HepG2 (cell line): ENCODE measurements at regions not wholly inside any gene's neighbourhood (a gene's known extent, or its start where the extent isn't known, plus 50 kb on each side); places are given as distances from the start of the nearest gene placed in this dataset.

Experiments
- ELF3 ChIP-seq: IDR thresholded peaks from 2 replicates; pipeline ENCODE4 v1.6.1; 2016; ENCODE audit warnings: missing genetic modification reagents, missing compliant biosample characterization
- ERF ChIP-seq: IDR thresholded peaks from 2 replicates; pipeline ENCODE4 v1.6.1; 2018; ENCODE audit warnings: missing biosample characterization, missing genetic modification reagents
- GABPB1 ChIP-seq: IDR thresholded peaks from 2 replicates; pipeline ENCODE4 v1.6.1; 2016; ENCODE audit warnings: mild to moderate bottlenecking, missing genetic modification reagents, moderate library complexity, missing compliant biosample characterization
- HES4 ChIP-seq: sonication (generic); formaldehyde crosslinking; IDR thresholded peaks from 2 replicates; pipeline ENCODE4 v1.9.0; 2021; ENCODE audit warnings: mild to moderate bottlenecking, missing genetic modification reagents, borderline replicate concordance
- MAFG ChIP-seq: sonication (generic); formaldehyde crosslinking; IDR thresholded peaks from 2 replicates; pipeline ENCODE4 v1.5.1; 2020; ENCODE audit warnings: mild to moderate bottlenecking, missing genetic modification reagents
- MTA3 ChIP-seq: sonication (generic); formaldehyde crosslinking; IDR thresholded peaks from 2 replicates; pipeline ENCODE4 v1.4.0; 2020; ENCODE audit warnings: missing genetic modification reagents
- RFX3 ChIP-seq: IDR thresholded peaks from 2 replicates; pipeline ENCODE4 v1.6.1; 2016; ENCODE audit warnings: missing biosample characterization, missing genetic modification reagents
- SNRNP70 ChIP-seq: fragments of 200-400 bp; formaldehyde crosslinking; IDR thresholded peaks from 2 replicates; pipeline ENCODE4 v1.6.1; 2017; ENCODE audit warnings: mild to moderate bottlenecking, low read depth, low read length, moderate library complexity
- SRY ChIP-seq: sonication (generic); formaldehyde crosslinking; IDR thresholded peaks from 2 replicates; pipeline ENCODE4 v1.8.0; 2022; ENCODE audit warnings: mild to moderate bottlenecking, missing genetic modification reagents
- ZBTB7A ChIP-seq: sonication (generic); formaldehyde crosslinking; IDR thresholded peaks from 2 replicates; pipeline ENCODE4 v1.8.0; 2022; ENCODE audit warnings: mild to moderate bottlenecking, missing genetic modification reagents
- ZC3H13 ChIP-seq: sonication (generic); formaldehyde crosslinking; IDR thresholded peaks from 2 replicates; pipeline ENCODE4 v1.8.1; 2023; ENCODE audit warnings: mild to moderate bottlenecking, missing genetic modification reagents, moderate library complexity
- ZFYVE20 ChIP-seq: sonication (generic); formaldehyde crosslinking; IDR thresholded peaks from 2 replicates; pipeline ENCODE4 v1.8.0; 2023; ENCODE audit warnings: low read depth, mild to moderate bottlenecking, moderate library complexity, missing genetic modification reagents, borderline replicate concordance
- ZNF790 ChIP-seq: sonication (generic); formaldehyde crosslinking; IDR thresholded peaks from 2 replicates; pipeline ENCODE4 v1.8.0; 2022; ENCODE audit warnings: missing genetic modification reagents, mild to moderate bottlenecking, borderline replicate concordance
- TF ChIP-seq, protein P1 (sequence below): sonication (generic); formaldehyde crosslinking; IDR thresholded peaks from 2 replicates; pipeline ENCODE4 v1.4.0; 2020; ENCODE audit warnings: missing genetic modification reagents
- TF ChIP-seq, protein P2 (sequence below): sonication (generic); formaldehyde crosslinking; IDR thresholded peaks from 2 replicates; pipeline ENCODE4 v1.9.0; 2021; ENCODE audit warnings: missing genetic modification reagents, borderline replicate concordance
- TF ChIP-seq, protein P3 (sequence below): sonication (generic); formaldehyde crosslinking; IDR thresholded peaks from 2 replicates; pipeline ENCODE4 v1.4.0; 2020; ENCODE audit warnings: low read depth, mild to moderate bottlenecking, missing genetic modification reagents
- TF ChIP-seq, protein P4 (sequence below): sonication (generic); formaldehyde crosslinking; IDR thresholded peaks from 2 replicates; pipeline ENCODE4 v1.8.0; 2023; ENCODE audit warnings: mild to moderate bottlenecking, missing genetic modification reagents
- TF ChIP-seq, protein P5 (sequence below): IDR thresholded peaks from 2 replicates; pipeline ENCODE4 v1.6.1; 2016
- TF ChIP-seq, protein P6 (sequence below): sonication (generic); formaldehyde crosslinking; IDR thresholded peaks from 2 replicates; pipeline ENCODE4 v1.5.0; 2020; ENCODE audit warnings: missing genetic modification reagents

DNA sequence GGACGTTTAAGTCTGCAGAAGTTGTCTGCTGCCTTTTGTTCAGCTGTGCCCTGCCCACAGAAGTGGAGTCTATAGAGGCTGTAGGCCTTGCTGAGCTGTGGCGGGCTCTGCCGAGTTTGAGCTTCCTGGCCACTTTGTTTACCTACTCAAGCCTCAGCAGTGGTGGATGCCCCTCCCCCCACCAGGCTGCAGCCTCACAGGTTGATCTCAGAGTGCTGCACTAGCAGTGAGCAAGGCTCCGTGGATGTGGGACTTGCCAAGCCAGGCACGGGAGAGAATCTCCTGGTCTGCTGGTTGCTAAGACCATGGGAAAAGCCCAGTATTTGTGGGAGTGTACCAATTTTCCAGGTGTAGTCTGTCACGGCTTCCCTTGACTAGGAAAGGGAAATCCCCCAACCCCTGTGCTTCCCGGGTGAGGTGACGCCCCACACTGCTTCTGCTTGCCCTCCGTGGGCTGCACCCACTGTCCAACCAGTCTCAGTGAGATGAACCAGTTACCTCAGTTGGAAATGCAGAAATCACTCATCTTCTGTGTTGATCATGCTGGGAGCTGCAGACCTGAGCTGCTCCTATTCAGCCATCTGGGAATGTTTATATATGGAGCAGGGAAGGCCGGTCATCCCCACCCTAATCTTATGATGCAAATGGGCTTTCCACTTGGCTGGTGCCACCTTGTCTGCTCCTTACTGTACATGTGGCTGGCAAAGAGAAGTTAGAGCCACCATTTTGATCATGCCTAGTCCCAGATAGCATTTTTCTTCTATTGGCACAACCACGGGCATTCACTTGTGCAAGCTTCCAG lies 156.9 kb upstream of the ITGA6 start (continued):
- TF ChIP-seq, protein P1, sequence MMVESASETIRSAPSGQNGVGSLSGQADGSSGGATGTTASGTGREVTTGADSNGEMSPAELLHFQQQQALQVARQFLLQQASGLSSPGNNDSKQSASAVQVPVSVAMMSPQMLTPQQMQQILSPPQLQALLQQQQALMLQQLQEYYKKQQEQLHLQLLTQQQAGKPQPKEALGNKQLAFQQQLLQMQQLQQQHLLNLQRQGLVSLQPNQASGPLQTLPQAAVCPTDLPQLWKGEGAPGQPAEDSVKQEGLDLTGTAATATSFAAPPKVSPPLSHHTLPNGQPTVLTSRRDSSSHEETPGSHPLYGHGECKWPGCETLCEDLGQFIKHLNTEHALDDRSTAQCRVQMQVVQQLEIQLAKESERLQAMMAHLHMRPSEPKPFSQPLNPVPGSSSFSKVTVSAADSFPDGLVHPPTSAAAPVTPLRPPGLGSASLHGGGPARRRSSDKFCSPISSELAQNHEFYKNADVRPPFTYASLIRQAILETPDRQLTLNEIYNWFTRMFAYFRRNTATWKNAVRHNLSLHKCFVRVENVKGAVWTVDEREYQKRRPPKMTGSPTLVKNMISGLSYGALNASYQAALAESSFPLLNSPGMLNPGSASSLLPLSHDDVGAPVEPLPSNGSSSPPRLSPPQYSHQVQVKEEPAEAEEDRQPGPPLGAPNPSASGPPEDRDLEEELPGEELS (CRISPR knock-in tag): peak; percentile 64
- no peak for TF ChIP-seq MAFG (CRISPR knock-in tag)
- TF ChIP-seq, protein P2, sequence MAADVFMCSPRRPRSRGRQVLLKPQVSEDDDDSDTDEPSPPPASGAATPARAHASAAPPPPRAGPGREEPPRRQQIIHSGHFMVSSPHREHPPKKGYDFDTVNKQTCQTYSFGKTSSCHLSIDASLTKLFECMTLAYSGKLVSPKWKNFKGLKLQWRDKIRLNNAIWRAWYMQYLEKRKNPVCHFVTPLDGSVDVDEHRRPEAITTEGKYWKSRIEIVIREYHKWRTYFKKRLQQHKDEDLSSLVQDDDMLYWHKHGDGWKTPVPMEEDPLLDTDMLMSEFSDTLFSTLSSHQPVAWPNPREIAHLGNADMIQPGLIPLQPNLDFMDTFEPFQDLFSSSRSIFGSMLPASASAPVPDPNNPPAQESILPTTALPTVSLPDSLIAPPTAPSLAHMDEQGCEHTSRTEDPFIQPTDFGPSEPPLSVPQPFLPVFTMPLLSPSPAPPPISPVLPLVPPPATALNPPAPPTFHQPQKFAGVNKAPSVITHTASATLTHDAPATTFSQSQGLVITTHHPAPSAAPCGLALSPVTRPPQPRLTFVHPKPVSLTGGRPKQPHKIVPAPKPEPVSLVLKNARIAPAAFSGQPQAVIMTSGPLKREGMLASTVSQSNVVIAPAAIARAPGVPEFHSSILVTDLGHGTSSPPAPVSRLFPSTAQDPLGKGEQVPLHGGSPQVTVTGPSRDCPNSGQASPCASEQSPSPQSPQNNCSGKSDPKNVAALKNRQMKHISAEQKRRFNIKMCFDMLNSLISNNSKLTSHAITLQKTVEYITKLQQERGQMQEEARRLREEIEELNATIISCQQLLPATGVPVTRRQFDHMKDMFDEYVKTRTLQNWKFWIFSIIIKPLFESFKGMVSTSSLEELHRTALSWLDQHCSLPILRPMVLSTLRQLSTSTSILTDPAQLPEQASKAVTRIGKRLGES (CRISPR knock-in tag): no peak
- TF ChIP-seq ZNF790 (CRISPR knock-in tag): no peak
- TF ChIP-seq ZC3H13 (CRISPR knock-in tag): no peak
- TF ChIP-seq ZBTB7A (CRISPR knock-in tag): no peak
- TF ChIP-seq, protein P3, sequence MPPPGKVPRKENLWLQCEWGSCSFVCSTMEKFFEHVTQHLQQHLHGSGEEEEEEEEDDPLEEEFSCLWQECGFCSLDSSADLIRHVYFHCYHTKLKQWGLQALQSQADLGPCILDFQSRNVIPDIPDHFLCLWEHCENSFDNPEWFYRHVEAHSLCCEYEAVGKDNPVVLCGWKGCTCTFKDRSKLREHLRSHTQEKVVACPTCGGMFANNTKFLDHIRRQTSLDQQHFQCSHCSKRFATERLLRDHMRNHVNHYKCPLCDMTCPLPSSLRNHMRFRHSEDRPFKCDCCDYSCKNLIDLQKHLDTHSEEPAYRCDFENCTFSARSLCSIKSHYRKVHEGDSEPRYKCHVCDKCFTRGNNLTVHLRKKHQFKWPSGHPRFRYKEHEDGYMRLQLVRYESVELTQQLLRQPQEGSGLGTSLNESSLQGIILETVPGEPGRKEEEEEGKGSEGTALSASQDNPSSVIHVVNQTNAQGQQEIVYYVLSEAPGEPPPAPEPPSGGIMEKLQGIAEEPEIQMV (CRISPR knock-in tag): no peak
- TF ChIP-seq, protein P4, sequence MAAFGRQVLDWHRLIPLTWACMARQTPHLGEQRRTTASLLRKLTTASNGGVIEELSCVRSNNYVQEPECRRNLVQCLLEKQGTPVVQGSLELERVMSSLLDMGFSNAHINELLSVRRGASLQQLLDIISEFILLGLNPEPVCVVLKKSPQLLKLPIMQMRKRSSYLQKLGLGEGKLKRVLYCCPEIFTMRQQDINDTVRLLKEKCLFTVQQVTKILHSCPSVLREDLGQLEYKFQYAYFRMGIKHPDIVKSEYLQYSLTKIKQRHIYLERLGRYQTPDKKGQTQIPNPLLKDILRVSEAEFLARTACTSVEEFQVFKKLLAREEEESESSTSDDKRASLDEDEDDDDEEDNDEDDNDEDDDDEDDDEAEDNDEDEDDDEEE (CRISPR knock-in tag): no peak
- peak; percentile 52; the same call in 1 of the 2 replicates for TF ChIP-seq ELF3 (CRISPR knock-in tag)
- TF ChIP-seq ZFYVE20 (CRISPR knock-in tag): no peak
- TF ChIP-seq MTA3 (CRISPR knock-in tag): no peak
- no peak for TF ChIP-seq SRY (CRISPR knock-in tag)
- TF ChIP-seq ERF: peak; percentile 73; the same call in 1 of the 2 replicates
- no peak for TF ChIP-seq HES4 (CRISPR knock-in tag)
- 0 out of 2 replicates have a peak, but pooled peaks have one; percentile 42 for TF ChIP-seq GABPB1 (CRISPR knock-in tag)
- no peak for TF ChIP-seq RFX3 (CRISPR knock-in tag)
- no peak for TF ChIP-seq SNRNP70
- TF ChIP-seq, protein P5, sequence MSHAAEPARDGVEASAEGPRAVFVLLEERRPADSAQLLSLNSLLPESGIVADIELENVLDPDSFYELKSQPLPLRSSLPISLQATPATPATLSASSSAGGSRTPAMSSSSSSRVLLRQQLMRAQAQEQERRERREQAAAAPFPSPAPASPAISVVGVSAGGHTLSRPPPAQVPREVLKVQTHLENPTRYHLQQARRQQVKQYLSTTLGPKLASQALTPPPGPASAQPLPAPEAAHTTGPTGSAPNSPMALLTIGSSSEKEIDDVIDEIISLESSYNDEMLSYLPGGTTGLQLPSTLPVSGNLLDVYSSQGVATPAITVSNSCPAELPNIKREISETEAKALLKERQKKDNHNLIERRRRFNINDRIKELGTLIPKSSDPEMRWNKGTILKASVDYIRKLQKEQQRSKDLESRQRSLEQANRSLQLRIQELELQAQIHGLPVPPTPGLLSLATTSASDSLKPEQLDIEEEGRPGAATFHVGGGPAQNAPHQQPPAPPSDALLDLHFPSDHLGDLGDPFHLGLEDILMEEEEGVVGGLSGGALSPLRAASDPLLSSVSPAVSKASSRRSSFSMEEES: no peak
- TF ChIP-seq, protein P6, sequence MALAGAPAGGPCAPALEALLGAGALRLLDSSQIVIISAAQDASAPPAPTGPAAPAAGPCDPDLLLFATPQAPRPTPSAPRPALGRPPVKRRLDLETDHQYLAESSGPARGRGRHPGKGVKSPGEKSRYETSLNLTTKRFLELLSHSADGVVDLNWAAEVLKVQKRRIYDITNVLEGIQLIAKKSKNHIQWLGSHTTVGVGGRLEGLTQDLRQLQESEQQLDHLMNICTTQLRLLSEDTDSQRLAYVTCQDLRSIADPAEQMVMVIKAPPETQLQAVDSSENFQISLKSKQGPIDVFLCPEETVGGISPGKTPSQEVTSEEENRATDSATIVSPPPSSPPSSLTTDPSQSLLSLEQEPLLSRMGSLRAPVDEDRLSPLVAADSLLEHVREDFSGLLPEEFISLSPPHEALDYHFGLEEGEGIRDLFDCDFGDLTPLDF (CRISPR knock-in tag): no peak
